Psoas muscle (tissue), 7 donors: ENCODE measurements at regions not wholly inside any gene's neighbourhood (a gene's known extent, or its start where the extent isn't known, plus 50 kb on each side); places are given as distances from the start of the nearest gene placed in this dataset.
"Not testable (repeated sequence)": the region's sequence is repeated elsewhere in the genome, so short reads cannot be mapped to it uniquely, and the experiment has no call there.

ENCODE experiments used
- ATAC-seq, 4 donors: fragments of 200-7000 bp; cut with Tn5 transposase; one replicate each; pipeline ENCODE4 v1.9.1; 2020; ENCODE audit warnings: moderate library complexity in 3 of 4, mild to moderate bottlenecking in 2 of 4
- DNase-seq, 2 donors: peaks; one replicate each; pipeline ENCODE4 v3.0.0-alpha.2; 2020
- H3K27ac ChIP-seq: fragments of 200-600 bp; one replicate; pipeline ENCODE4 v1.8.0; 2022
- H3K27me3 ChIP-seq, 3 donors: fragments of 200-600 bp in 1 of 3; one replicate each; pipeline versions ENCODE4 v1.6.1 to v1.8.0; 2013 to 2022; ENCODE audit warnings: low read length in 2 of 3, mild to moderate bottlenecking in 2 of 3, moderate library complexity in 1 of 3; ENCODE audit not compliant: insufficient read depth in 3 of 3
- H3K36me3 ChIP-seq, 2 donors: fragments of 200-600 bp in 1 of 2; one replicate each; pipeline versions ENCODE4 v1.6.1 to v1.8.0; 2013 to 2022; ENCODE audit warnings: low read depth in 1 of 2, mild to moderate bottlenecking in 1 of 2, moderate library complexity in 1 of 2; ENCODE audit not compliant: insufficient read depth in 1 of 2
- H3K4me1 ChIP-seq: fragments of 200-600 bp; one replicate; pipeline ENCODE4 v1.8.0; 2022
- H3K4me3 ChIP-seq: fragments of 200-600 bp; one replicate; pipeline ENCODE4 v1.8.0; 2022; ENCODE audit warnings: mild to moderate bottlenecking
- H3K9me3 ChIP-seq: fragments of 200-600 bp; one replicate; pipeline ENCODE4 v1.8.0; 2022
- WGBS, 3 donors: extraction: QIAGEN DNeasy Blood & Tissue Kit; methylation state at CpG; one replicate each; pipeline versions ENCODE4 v1.1.6 to v1.1.7; 2013; 5-methylcytosine and 5-hydroxymethylcytosine counted together
- intact Hi-C, 2 donors: fragments of 100-400 bp; cut with DNase I; formaldehyde crosslinking; loops; one replicate each; pipeline versions ENCODE4 v1.11.0 to v1.14.2; 2022
- TF ChIP-seq, protein P1 (sequence below): fragments of 200-600 bp; IDR thresholded peaks from one replicate; pipeline ENCODE4 v1.8.0; 2022; ENCODE audit warnings: antibody characterized with exemption
- donor health status: healthy with polysubstance abuse.
- donor health status: DM: no; HTN: no; CAD: no; lungs with moderate emphysema.
- donor health status: Bipolar disorder and iron deficiency.
- donor health status: healthy.
- donor health status: DM: yes; HTN: yes; CAD: no.
- donor health status: DM: no; HTN: no; CAD: no.
- donor health status: DM: yes; HTN: yes; CAD: no.

DNA sequence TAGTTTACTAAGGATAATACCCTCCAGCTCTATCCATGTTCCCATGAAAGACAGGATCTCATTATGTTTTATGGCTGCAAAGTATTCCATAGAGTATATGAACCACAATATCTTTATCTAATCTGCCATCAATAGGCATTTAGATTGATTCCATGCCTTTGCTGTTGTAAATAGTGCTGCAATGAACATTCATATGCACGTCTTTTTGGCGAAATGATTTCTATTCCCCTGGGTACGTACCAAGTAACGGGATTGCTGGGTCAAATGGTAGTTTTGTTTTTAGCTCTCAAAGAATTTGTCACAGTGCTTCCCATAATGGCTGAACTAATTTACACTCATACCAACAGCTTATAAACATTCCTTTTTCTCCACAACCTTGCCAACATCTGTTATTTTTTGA, 750.9 kb downstream of the BRINP3 start:
- no peak for DNase-seq
- H3K27me3 ChIP-seq, result no peaks in the 10 kb centered on the region
- intact Hi-C loops, result no loop called here
- ATAC-seq, result no peak
- no peak overlapping the region for H3K4me3 ChIP-seq
- H3K27ac ChIP-seq, result no peak overlapping the region
- no peaks in the 10 kb centered on the region for H3K36me3 ChIP-seq
- TF ChIP-seq, protein P1, sequence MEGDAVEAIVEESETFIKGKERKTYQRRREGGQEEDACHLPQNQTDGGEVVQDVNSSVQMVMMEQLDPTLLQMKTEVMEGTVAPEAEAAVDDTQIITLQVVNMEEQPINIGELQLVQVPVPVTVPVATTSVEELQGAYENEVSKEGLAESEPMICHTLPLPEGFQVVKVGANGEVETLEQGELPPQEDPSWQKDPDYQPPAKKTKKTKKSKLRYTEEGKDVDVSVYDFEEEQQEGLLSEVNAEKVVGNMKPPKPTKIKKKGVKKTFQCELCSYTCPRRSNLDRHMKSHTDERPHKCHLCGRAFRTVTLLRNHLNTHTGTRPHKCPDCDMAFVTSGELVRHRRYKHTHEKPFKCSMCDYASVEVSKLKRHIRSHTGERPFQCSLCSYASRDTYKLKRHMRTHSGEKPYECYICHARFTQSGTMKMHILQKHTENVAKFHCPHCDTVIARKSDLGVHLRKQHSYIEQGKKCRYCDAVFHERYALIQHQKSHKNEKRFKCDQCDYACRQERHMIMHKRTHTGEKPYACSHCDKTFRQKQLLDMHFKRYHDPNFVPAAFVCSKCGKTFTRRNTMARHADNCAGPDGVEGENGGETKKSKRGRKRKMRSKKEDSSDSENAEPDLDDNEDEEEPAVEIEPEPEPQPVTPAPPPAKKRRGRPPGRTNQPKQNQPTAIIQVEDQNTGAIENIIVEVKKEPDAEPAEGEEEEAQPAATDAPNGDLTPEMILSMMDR, result no peak
- H3K9me3 ChIP-seq, result no peaks in the 10 kb centered on the region
- WGBS, 3 donors, result 29 to 36% (median 29%) methylated on average over 4 of the region's 4 CpGs
- H3K4me1 ChIP-seq, result no peaks in the 10 kb centered on the region

DNA sequence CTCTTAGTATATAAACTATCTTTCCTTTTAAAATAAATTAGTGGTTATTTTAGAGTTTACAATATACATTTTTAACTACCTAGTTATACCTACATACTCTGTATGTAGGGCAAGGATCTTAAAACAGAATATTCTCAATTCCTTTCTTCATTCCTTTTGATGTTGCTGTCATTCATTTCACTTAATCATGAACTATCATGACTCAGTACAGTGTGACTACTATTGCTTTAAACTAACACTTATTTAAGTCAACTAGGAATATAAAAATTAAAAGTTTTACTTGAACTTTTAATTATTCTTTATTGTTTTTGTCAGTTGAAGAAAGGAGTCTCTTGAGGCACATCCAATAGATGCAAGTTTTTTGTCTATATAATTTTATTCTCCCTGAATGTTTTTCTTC, 726.4 kb downstream of the BRINP3 start:
- no peaks in the 10 kb centered on the region for H3K9me3 ChIP-seq
- no peak for ATAC-seq
- TF ChIP-seq, protein P1, result no peak
- DNase-seq, result no peak
- no peak overlapping the region for H3K4me3 ChIP-seq
- H3K36me3 ChIP-seq, result no peaks in the 10 kb centered on the region
- no peaks in the 10 kb centered on the region for H3K4me1 ChIP-seq
- H3K27ac ChIP-seq, result no peak overlapping the region
- H3K27me3 ChIP-seq, result no peaks in the 10 kb centered on the region
- intact Hi-C loops, result no loop called here

DNA sequence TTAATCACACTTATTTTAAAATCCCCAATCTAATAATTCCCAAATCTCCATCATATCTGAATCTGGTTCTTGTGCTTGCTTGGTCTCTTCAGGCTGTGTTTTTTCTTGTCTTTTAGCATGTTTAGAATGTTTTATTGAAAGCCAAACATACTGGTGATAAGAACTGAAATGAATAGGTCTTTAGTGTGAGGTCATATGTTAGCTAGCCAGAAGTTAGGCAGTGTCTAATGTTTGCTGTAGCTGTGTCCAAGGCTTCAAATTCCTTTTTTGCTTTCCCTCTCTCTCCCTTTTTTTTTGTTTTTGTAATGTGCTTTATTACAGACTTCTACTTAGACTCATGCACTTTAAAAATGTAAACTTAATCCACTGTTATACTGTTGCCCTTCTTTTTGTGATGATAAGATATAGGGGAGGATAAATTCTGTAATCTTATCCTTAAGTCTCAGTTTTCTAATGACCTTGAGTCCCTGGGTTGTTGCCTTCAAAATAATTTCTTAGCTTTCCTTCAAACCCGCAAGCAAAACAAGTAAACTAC, 725.1 kb downstream of the BRINP3 start:
- no peaks in the 10 kb centered on the region for H3K27me3 ChIP-seq
- DNase-seq, result no peak
- WGBS, 3 donors, result 44 to 63% (median 52%) methylated on average over 1 of the region's 1 CpG
- no peaks in the 10 kb centered on the region for H3K4me1 ChIP-seq
- H3K36me3 ChIP-seq, result no peaks in the 10 kb centered on the region
- H3K9me3 ChIP-seq, result no peaks in the 10 kb centered on the region
- TF ChIP-seq, protein P1, result no peak
- no peak overlapping the region for H3K27ac ChIP-seq
- intact Hi-C loops, result no loop called here
- H3K4me3 ChIP-seq, result no peak overlapping the region
- ATAC-seq, result no peak

DNA sequence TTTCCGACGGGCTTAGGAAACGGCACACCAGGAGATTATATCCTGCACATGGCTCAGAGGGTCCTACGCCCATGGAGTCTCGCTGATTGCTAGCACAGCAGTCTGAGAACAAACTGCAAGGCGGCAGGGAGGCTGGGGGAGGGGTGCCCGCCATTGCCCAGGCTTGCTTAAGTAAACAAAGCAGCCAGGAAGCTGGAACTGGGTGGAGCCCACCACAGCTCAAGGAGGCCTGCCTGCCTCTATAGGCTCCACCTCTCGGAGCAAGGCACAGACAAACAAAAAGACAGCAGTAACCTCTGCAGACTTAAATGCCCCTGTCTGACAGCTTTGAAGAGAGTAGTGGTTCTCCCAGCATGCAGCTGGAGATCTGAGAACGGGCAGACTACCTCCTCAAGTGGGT, 722.6 kb downstream of the BRINP3 start:
- H3K4me1 ChIP-seq, H3K27me3 ChIP-seq, intact Hi-C loops, H3K27ac ChIP-seq, ATAC-seq, H3K9me3 ChIP-seq, DNase-seq, H3K36me3 ChIP-seq, H3K4me3 ChIP-seq: not testable (repeated sequence)
- WGBS, 3 donors, result 83 to 98% (median 85%) methylated on average over 6 to 9 of the region's 9 CpGs

DNA sequence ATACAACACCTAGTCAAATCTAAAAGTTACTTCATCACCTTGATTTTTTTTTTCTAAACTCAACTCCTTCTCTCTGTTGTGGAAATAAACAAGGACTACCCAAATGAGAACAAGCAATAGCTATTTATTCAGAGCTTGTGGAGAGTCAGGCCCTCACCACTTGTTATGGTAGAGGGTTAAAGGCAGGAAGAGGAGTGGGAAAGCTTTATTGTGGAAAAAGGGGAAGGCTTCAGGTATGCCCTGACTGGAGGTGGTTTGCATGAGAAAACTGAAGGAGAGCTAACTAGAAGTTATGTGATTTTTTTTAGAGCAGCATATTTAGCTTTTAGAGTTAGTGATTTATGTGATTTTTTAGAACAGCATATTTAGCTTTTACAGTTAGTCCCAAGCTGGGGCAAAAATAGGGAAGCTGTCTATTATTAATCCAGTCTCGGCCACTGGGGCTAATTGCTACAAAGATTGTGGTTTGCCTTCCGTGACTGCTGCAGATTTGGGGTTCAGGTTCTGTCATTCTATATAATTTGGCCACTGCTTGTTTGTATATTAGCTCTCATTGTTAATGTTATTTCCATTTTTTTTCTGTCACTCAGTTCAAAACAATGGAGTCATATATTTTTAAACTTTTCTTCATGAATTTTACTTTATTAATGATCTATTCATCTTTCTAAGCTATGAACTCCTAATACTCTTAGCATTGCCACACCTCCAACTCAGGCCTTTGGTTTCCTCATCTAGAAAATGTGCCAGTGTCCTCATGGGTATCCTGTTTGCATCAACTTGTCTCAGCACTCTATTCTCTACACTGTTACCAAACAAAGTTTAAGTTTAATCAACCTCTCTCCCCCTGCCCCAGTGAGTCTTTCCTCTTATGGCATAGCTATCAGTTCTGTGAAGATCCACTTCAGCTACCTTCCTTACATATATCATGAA, 713.0 kb downstream of the BRINP3 start:
- intact Hi-C loops, result no loop called here
- ATAC-seq, result no peak
- TF ChIP-seq, protein P1, result no peak
- Histone ChIP-seq H3K27ac (no peak overlapping the region), H3K4me1 (no peaks in the 10 kb centered on the region), H3K27me3 (no peaks in the 10 kb centered on the region), H3K9me3 (no peaks in the 10 kb centered on the region), H3K4me3 (no peak overlapping the region), H3K36me3 (no peaks in the 10 kb centered on the region)
- WGBS, 3 donors, result 73 to 78% (median 76%) methylated on average over 2 of the region's 2 CpGs
- DNase-seq, result no peak
